ENCODE measurements at regions not wholly inside any gene's neighbourhood (a gene's known extent, or its start where the extent isn't known, plus 50 kb on each side); places are given as distances from the start of the nearest gene placed in this dataset.

GRCh38 chr12:53803194-53803593, 51.4 kb upstream of the CISTR start:
- no peak for TF ChIP-seq CTCF (conservative IDR thresholded peaks at IDR 0.05; ENCODE audit: low read depth, low read length)
- DNase-seq (ENCODE audit: low read depth): no peak
- no peak overlapping the region for H3K4me3 ChIP-seq (ENCODE audit: low read depth, low read length)

GRCh38 chr12:53803703-53804102, 51.9 kb upstream of the CISTR start:
- no peak overlapping the region for H3K4me3 ChIP-seq (ENCODE audit: low read depth, low read length)
- DNase-seq (ENCODE audit: low read depth): no peak
- TF ChIP-seq CTCF (conservative IDR thresholded peaks at IDR 0.05; ENCODE audit: low read depth, low read length): no peak

GRCh38 chr12:53804429-53804828, 52.6 kb upstream of the CISTR start:
- DNase-seq (ENCODE audit: low read depth): no peak
- no peak overlapping the region for H3K4me3 ChIP-seq (ENCODE audit: low read depth, low read length)
- no peak for TF ChIP-seq CTCF (conservative IDR thresholded peaks at IDR 0.05; ENCODE audit: low read depth, low read length)

- no peak for TF ChIP-seq CTCF (conservative IDR thresholded peaks at IDR 0.05; ENCODE audit: low read depth, low read length)
- H3K4me3 ChIP-seq (ENCODE audit: low read depth, low read length): no peak overlapping the region
- DNase-seq (ENCODE audit: low read depth): peak; percentile 42
Observed at GRCh38 chr12:53805067-53805466, 53.3 kb upstream of the CISTR start.

- no peak for DNase-seq (ENCODE audit: low read depth)
- TF ChIP-seq CTCF (conservative IDR thresholded peaks at IDR 0.05; ENCODE audit: low read depth, low read length): no peak
- H3K4me3 ChIP-seq (ENCODE audit: low read depth, low read length): no peak overlapping the region
Observed at GRCh38 chr12:53805791-53806190, 54.0 kb upstream of the CISTR start.

GRCh38 chr12:53806721-53807120, 54.9 kb upstream of the CISTR start:
- H3K4me3 ChIP-seq (ENCODE audit: low read depth, low read length): no peak overlapping the region
- TF ChIP-seq CTCF (conservative IDR thresholded peaks at IDR 0.05; ENCODE audit: low read depth, low read length): no peak
- DNase-seq (ENCODE audit: low read depth): peak; percentile 82

- DNase-seq (ENCODE audit: low read depth): no peak
- H3K4me3 ChIP-seq (ENCODE audit: low read depth, low read length): no peak overlapping the region
- no peak for TF ChIP-seq CTCF (conservative IDR thresholded peaks at IDR 0.05; ENCODE audit: low read depth, low read length)
Observed at GRCh38 chr12:53807322-53807860, 55.6 kb upstream of the CISTR start.
